OCI-LY7 (cell line): ENCODE measurements at regions not wholly inside any gene's neighbourhood (a gene's known extent, or its start where the extent isn't known, plus 50 kb on each side); places are given as distances from the start of the nearest gene placed in this dataset.
"Not testable (repeated sequence)": the region's sequence is repeated elsewhere in the genome, so short reads cannot be mapped to it uniquely, and the experiment has no call there.

Experiments
- BruUV-seq: library from RNA; stranded (reverse); fragments of 400-500 nt; replicated peaks from 2 replicates; lab custom pipeline; 2021; lab: Mats Ljungman, UMichigan
- CTCF ChIA-PET: fragments of 300-600 bp; sonication (Branson Sonifier 250); formaldehyde crosslinking; loops from one replicate; lab custom pipeline; 2022; ENCODE audit warnings: antibody characterized with exemption; ENCODE audit not compliant: unreplicated experiment; lab: Charles Lee
- POLR2A ChIA-PET: fragments of 300-600 bp; sonication (Branson Sonifier 250); formaldehyde crosslinking; loops from one replicate; lab custom pipeline; 2022; ENCODE audit warnings: antibody characterized with exemption; lab: Charles Lee
- DNase-seq: peaks from one replicate; pipeline ENCODE4 v3.0.0-alpha.2; 2015; ENCODE audit warnings: low spot score
- H2AFZ ChIP-seq: fragments of 200-600 bp; sonication (generic), shearing (Covaris generic); 2 replicates; pipeline ENCODE4 v1.6.1; 2014; ENCODE audit warnings: mild to moderate bottlenecking, antibody characterized with exemption, low read length, moderate library complexity
- H3K27ac ChIP-seq: fragments of 200-600 bp; sonication (generic); 2 replicates; pipeline ENCODE4 v1.5.1; 2014; ENCODE audit warnings: mixed run types, low read depth, mild to moderate bottlenecking, moderate library complexity, low read length, inconsistent platforms; ENCODE audit not compliant: poor library complexity, severe bottlenecking
- H3K36me3 ChIP-seq: fragments of 200-600 bp; sonication (generic); 2 replicates; pipeline ENCODE4 v1.6.1; 2014; ENCODE audit warnings: mild to moderate bottlenecking, antibody characterized with exemption, low read length, moderate library complexity, mixed read lengths; ENCODE audit not compliant: insufficient read depth
- H3K4me1 ChIP-seq: fragments of 200-600 bp; sonication (generic); 2 replicates; pipeline ENCODE4 v1.5.1; 2014; ENCODE audit warnings: mild to moderate bottlenecking, low read length; ENCODE audit not compliant: insufficient read depth, poor library complexity, severe bottlenecking
- H3K4me2 ChIP-seq: fragments of 200-600 bp; sonication (generic); 2 replicates; pipeline ENCODE4 v1.6.1; 2014; ENCODE audit warnings: mild to moderate bottlenecking, low read length
- H3K4me3 ChIP-seq: fragments of 200-600 bp; sonication (generic); 2 replicates; pipeline ENCODE4 v1.5.1; 2014; ENCODE audit warnings: mild to moderate bottlenecking, low read depth, low read length; ENCODE audit not compliant: poor library complexity, severe bottlenecking
- H3K79me2 ChIP-seq: fragments of 200-600 bp; sonication (generic); 2 replicates; pipeline ENCODE4 v1.6.1; 2016; ENCODE audit warnings: low read depth, mild to moderate bottlenecking, low read length, moderate library complexity, mixed read lengths; ENCODE audit not compliant: insufficient read depth
- H3K9me2 ChIP-seq: fragments of 200-600 bp; sonication (generic); 2 replicates; pipeline ENCODE4 v1.6.1; 2016; ENCODE audit warnings: mild to moderate bottlenecking, low read length, mixed read lengths; ENCODE audit not compliant: insufficient read depth
- H3K9me3 ChIP-seq: fragments of 200-600 bp; sonication (generic); 2 replicates; pipeline ENCODE4 v1.6.1; 2014; ENCODE audit warnings: mild to moderate bottlenecking, mixed run types, low read length, mixed read lengths
- H4K20me1 ChIP-seq: fragments of 200-600 bp; sonication (generic); 2 replicates; pipeline ENCODE4 v1.6.1; 2014; ENCODE audit warnings: mild to moderate bottlenecking, antibody characterized with exemption, low read length, moderate library complexity, mixed read lengths; ENCODE audit not compliant: insufficient read depth
- CTCF ChIP-seq: fragments of 200-600 bp; sonication (generic); conservative IDR thresholded peaks from 2 replicates; pipeline ENCODE4 v1.5.1; 2014; ENCODE audit warnings: mild to moderate bottlenecking, antibody characterized with exemption, low read length, moderate library complexity, mixed read lengths
- EZH2phosphoT487 ChIP-seq: fragments of 200-600 bp; sonication (generic); IDR thresholded peaks from 2 replicates; pipeline ENCODE4 v1.6.1; 2018; ENCODE audit warnings: low read depth, borderline replicate concordance, mild to moderate bottlenecking, mixed run types, antibody characterized with exemption, low read length, moderate library complexity, mixed read lengths
- intact Hi-C: fragments of 100-400 bp; cut with micrococcal nuclease; formaldehyde crosslinking; loops from one replicate; pipeline ENCODE4 v1.10.0; 2022; ENCODE audit not compliant: unreplicated experiment

- H4K20me1 ChIP-seq, result no peaks in the 10 kb centered on the region
- H3K27ac ChIP-seq, result no peak overlapping the region
- H3K9me3 ChIP-seq, result no peaks in the 10 kb centered on the region
- H3K4me2 ChIP-seq, result no peak overlapping the region
- H3K4me1 ChIP-seq, result peaks cover 17% of the 10 kb centered on the region
- no peak overlapping the region for H2AFZ ChIP-seq
- no peaks in the 10 kb centered on the region for H3K36me3 ChIP-seq
- CTCF ChIA-PET, result no interaction called here
- no peak overlapping the region for H3K4me3 ChIP-seq
- H3K9me2 ChIP-seq, result no peaks in the 10 kb centered on the region
- intact Hi-C loops, result no loop called here
- no TSS peak for BruUV-seq
- TF ChIP-seq CTCF (no peak), EZH2phosphoT487 (no peak)
- no peak for DNase-seq
- POLR2A ChIA-PET, result no interaction called here
- H3K79me2 ChIP-seq, result no peaks in the 10 kb centered on the region
Observed at GRCh38 chr14:106737021-106737420, 1210.6 kb downstream of the TMEM121 start.

DNA sequence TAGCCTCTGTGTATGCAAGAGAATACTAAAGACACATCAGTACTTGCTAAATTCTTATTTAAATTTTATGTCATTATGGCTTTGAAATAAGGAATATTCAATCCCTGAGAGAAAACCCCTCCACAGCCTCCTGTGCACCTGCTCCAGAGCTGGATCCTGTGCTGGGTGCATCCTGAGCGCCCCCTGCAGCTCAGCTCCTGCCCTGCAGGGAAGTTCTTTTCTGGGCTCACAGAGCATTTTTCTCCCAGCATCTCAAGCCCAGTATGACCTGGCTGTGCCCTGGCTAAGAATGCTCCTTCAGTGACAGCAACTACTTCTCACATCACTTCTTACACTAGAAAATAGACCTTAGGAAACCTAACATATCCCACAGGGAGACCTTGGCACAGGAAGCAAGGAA lies 1211.7 kb downstream of the TMEM121 start:
- BruUV-seq, result no TSS peak
- Histone ChIP-seq H3K9me3 (no peaks in the 10 kb centered on the region), H3K79me2 (no peaks in the 10 kb centered on the region), H3K4me2 (no peak overlapping the region), H3K4me3 (no peak overlapping the region), H4K20me1 (no peaks in the 10 kb centered on the region), H3K9me2 (no peaks in the 10 kb centered on the region), H3K36me3 (no peaks in the 10 kb centered on the region), H3K27ac (no peak overlapping the region), H3K4me1 (peaks cover 19% of the 10 kb centered on the region), H2AFZ (no peak overlapping the region)
- intact Hi-C loops, result no loop called here
- ChIA-PET CTCF (no interaction called here), POLR2A (no interaction called here)
- DNase-seq, result peak; percentile 30
- TF ChIP-seq CTCF (peak; percentile 50; the same call in 1 of the 2 replicates), EZH2phosphoT487 (no peak)

GRCh38 chr14:106738598-106739258 lies 1212.3 kb downstream of the TMEM121 start:
- POLR2A ChIA-PET, DNase-seq, H3K79me2 ChIP-seq, BruUV-seq, H3K36me3 ChIP-seq, H3K9me3 ChIP-seq, H3K4me3 ChIP-seq, H4K20me1 ChIP-seq, H3K4me2 ChIP-seq, H3K9me2 ChIP-seq, H2AFZ ChIP-seq, H3K27ac ChIP-seq, intact Hi-C loops, CTCF ChIA-PET: not testable (repeated sequence)
- TF ChIP-seq CTCF, result peak; percentile 60
- H3K4me1 ChIP-seq, result peaks cover 19% of the 10 kb centered on the region
